Fibroblast of lung (primary cell): ENCODE measurements at regions not wholly inside any gene's neighbourhood (a gene's known extent, or its start where the extent isn't known, plus 50 kb on each side); places are given as distances from the start of the nearest gene placed in this dataset.

Source experiments
- EZH2 ChIP-seq: IDR thresholded peaks from 2 replicates; pipeline ENCODE4 v1.5.1; 2012; ENCODE audit warnings: low read length, control low read depth, mild to moderate bottlenecking; ENCODE audit errors: missing control alignments
- TF ChIP-seq, protein P1 (sequence below), 2 donors: IDR thresholded peaks in 1 of 2; conservative IDR thresholded peaks in 1 of 2; 1 replicate in 1 of 2; 2 replicates in 1 of 2; pipeline ENCODE4 v1.5.1; 2011 to 2012; ENCODE audit warnings: low read length in 2 of 2, control low read depth in 1 of 2, inconsistent platforms in 1 of 2, low read depth in 1 of 2, mild to moderate bottlenecking in 1 of 2

- TF ChIP-seq, protein P1, sequence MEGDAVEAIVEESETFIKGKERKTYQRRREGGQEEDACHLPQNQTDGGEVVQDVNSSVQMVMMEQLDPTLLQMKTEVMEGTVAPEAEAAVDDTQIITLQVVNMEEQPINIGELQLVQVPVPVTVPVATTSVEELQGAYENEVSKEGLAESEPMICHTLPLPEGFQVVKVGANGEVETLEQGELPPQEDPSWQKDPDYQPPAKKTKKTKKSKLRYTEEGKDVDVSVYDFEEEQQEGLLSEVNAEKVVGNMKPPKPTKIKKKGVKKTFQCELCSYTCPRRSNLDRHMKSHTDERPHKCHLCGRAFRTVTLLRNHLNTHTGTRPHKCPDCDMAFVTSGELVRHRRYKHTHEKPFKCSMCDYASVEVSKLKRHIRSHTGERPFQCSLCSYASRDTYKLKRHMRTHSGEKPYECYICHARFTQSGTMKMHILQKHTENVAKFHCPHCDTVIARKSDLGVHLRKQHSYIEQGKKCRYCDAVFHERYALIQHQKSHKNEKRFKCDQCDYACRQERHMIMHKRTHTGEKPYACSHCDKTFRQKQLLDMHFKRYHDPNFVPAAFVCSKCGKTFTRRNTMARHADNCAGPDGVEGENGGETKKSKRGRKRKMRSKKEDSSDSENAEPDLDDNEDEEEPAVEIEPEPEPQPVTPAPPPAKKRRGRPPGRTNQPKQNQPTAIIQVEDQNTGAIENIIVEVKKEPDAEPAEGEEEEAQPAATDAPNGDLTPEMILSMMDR (conservative IDR thresholded peaks at IDR 0.05 in 1 of 2, IDR thresholded peaks at IDR 0.05 in 1 of 2; ENCODE audit: low read depth in 1 of 2, low read length in 2 of 2): no peak
- TF ChIP-seq EZH2: no peak
These were observed 66.3 kb upstream of the ZFR start for GRCh38 chr5:32510860-32511259.
